ENCODE measurements at regions not wholly inside any gene's neighbourhood (a gene's known extent, or its start where the extent isn't known, plus 50 kb on each side); places are given as distances from the start of the nearest gene placed in this dataset.

GRCh38 chr5:20347334-20347733, 359.3 kb upstream of the CDH18 start:
- no peak for DNase-seq
- Histone ChIP-seq H3K27me3 (ENCODE audit: low read length) (no peaks in the 10 kb centered on the region), H3K4me2 (ENCODE audit: low read length) (no peak overlapping the region), H3K4me3 (ENCODE audit: low read length) (no peak overlapping the region), H3K4me1 (ENCODE audit: insufficient read depth, low read length) (no peaks in the 10 kb centered on the region), H3F3A (ENCODE audit: low read length, unreplicated experiment) (no peaks in the 10 kb centered on the region), H3K36me3 (ENCODE audit: low read depth, low read length) (no peaks in the 10 kb centered on the region), H4K20me1 (ENCODE audit: low read length) (no peaks in the 10 kb centered on the region), H3K9me2 (replicated peaks; ENCODE audit: low read length) (no peaks in the 10 kb centered on the region; the same call in 1 of the 2 replicates), H3K27ac (ENCODE audit: low read length) (no peak overlapping the region), H3K9ac (ENCODE audit: low read length) (no peak overlapping the region), H3K9me3 (ENCODE audit: low read length) (0 out of 2 replicates have a peak, but pooled peaks cover 4% of the 10 kb centered on the region), H3K79me2 (ENCODE audit: low read length) (no peaks in the 10 kb centered on the region), H2AFZ (ENCODE audit: low read length) (no peak overlapping the region)
- intact Hi-C loops (cut with micrococcal nuclease): no loop called here
- ChIA-PET CTCF (no interaction called here), POLR2A (ENCODE audit: unreplicated experiment) (no interaction called here)
- no TSS peak for BruUV-seq (replicated peaks)
- no peak for ATAC-seq
- no peak for TF ChIP-seq EZH2phosphoT487 (IDR thresholded peaks at IDR 0.05; ENCODE audit: borderline replicate concordance, low read length)
- no peak for TF ChIP-seq CTCF (conservative IDR thresholded peaks at IDR 0.05; ENCODE audit: low read depth, low read length)
- TF ChIP-seq EZH2 (IDR thresholded peaks at IDR 0.05; ENCODE audit: low read length, unreplicated experiment): no peak

- H3K4me1 ChIP-seq (ENCODE audit: insufficient read depth, low read length): no peaks in the 10 kb centered on the region
- no peaks in the 10 kb centered on the region for H3K36me3 ChIP-seq (ENCODE audit: low read depth, low read length)
- TF ChIP-seq CTCF (conservative IDR thresholded peaks at IDR 0.05; ENCODE audit: low read depth, low read length) (peak; percentile 26; the same call in 1 of the 2 replicates), EZH2 (IDR thresholded peaks at IDR 0.05; ENCODE audit: low read length, unreplicated experiment) (no peak)
- H2AFZ ChIP-seq (ENCODE audit: low read length): no peak overlapping the region
- no peaks in the 10 kb centered on the region for H3F3A ChIP-seq (ENCODE audit: low read length, unreplicated experiment)
- H3K9me2 ChIP-seq (replicated peaks; ENCODE audit: low read length): no peaks in the 10 kb centered on the region
- BruUV-seq (replicated peaks): no TSS peak
- ATAC-seq (no peak), DNase-seq (peak; percentile 22)
- H3K27me3 ChIP-seq (ENCODE audit: low read length): no peaks in the 10 kb centered on the region
- H3K9me3 ChIP-seq (ENCODE audit: low read length): no peaks in the 10 kb centered on the region
- POLR2A ChIA-PET (ENCODE audit: unreplicated experiment): no interaction called here
- H3K4me2 ChIP-seq (ENCODE audit: low read length): no peak overlapping the region
- H3K9ac ChIP-seq (ENCODE audit: low read length): no peak overlapping the region
- no peak overlapping the region for H3K4me3 ChIP-seq (ENCODE audit: low read length)
- intact Hi-C loops (cut with micrococcal nuclease): no loop called here
- CTCF ChIA-PET: no interaction called here
- no peaks in the 10 kb centered on the region for H4K20me1 ChIP-seq (ENCODE audit: low read length)
- H3K27ac ChIP-seq (ENCODE audit: low read length): no peak overlapping the region
- no peaks in the 10 kb centered on the region for H3K79me2 ChIP-seq (ENCODE audit: low read length)
These were observed 352.1 kb upstream of the CDH18 start for GRCh38 chr5:20340126-20340525.

- no TSS peak for BruUV-seq (replicated peaks)
- H3K4me1 ChIP-seq (ENCODE audit: insufficient read depth, low read length): no peaks in the 10 kb centered on the region
- no peak overlapping the region for H3K27ac ChIP-seq (ENCODE audit: low read length)
- ATAC-seq (no peak), DNase-seq (peak; percentile 37)
- H2AFZ ChIP-seq (ENCODE audit: low read length): no peak overlapping the region
- TF ChIP-seq EZH2phosphoT487 (IDR thresholded peaks at IDR 0.05; ENCODE audit: borderline replicate concordance, low read length): no peak
- peak; percentile 60 for TF ChIP-seq CTCF (conservative IDR thresholded peaks at IDR 0.05; ENCODE audit: low read depth, low read length)
- H3K9me3 ChIP-seq (ENCODE audit: low read length): no peaks in the 10 kb centered on the region
- no peaks in the 10 kb centered on the region for H3K79me2 ChIP-seq (ENCODE audit: low read length)
- POLR2A ChIA-PET (ENCODE audit: unreplicated experiment): no interaction called here
- no peaks in the 10 kb centered on the region for H3K27me3 ChIP-seq (ENCODE audit: low read length)
- intact Hi-C loops (cut with micrococcal nuclease): no loop called here
- no peak overlapping the region for H3K4me3 ChIP-seq (ENCODE audit: low read length)
- no peaks in the 10 kb centered on the region for H3F3A ChIP-seq (ENCODE audit: low read length, unreplicated experiment)
- no peaks in the 10 kb centered on the region for H4K20me1 ChIP-seq (ENCODE audit: low read length)
- no peak overlapping the region for H3K4me2 ChIP-seq (ENCODE audit: low read length)
- CTCF ChIA-PET: no interaction called here
- H3K9me2 ChIP-seq (replicated peaks; ENCODE audit: low read length): no peaks in the 10 kb centered on the region
- H3K9ac ChIP-seq (ENCODE audit: low read length): no peak overlapping the region
- H3K36me3 ChIP-seq (ENCODE audit: low read depth, low read length): no peaks in the 10 kb centered on the region
These were observed 348.0 kb upstream of the CDH18 start for GRCh38 chr5:20335978-20336377.
